GM12891 (cell line): ENCODE measurements at regions not wholly inside any gene's neighbourhood (a gene's known extent, or its start where the extent isn't known, plus 50 kb on each side); places are given as distances from the start of the nearest gene placed in this dataset.

Experiments
- DNase-seq: peaks from one replicate; pipeline ENCODE4 v3.0.0; 2011; ENCODE audit warnings: low spot score; ENCODE audit not compliant: insufficient read length
- FAIRE-seq: peaks from 2 replicates; lab custom pipeline; 2011; peaks lifted over from hg19 to GRCh38; lab: Jason Lieb, UNC
- PAX5 ChIP-seq: IDR thresholded peaks from 2 replicates; pipeline ENCODE4 v1.6.1; 2011; ENCODE audit warnings: low read length, moderate library complexity, mild to moderate bottlenecking; ENCODE audit not compliant: insufficient read depth, severe bottlenecking
- POLR2A ChIP-seq: IDR thresholded peaks from 2 replicates; pipeline ENCODE4 v1.6.1; 2011; ENCODE audit warnings: low read depth, low read length, control low read depth
- POLR2AphosphoS5 ChIP-seq: IDR thresholded peaks from 2 replicates; pipeline ENCODE4 v1.6.1; 2011; ENCODE audit warnings: low read depth, low read length, control low read depth
- POU2F2 ChIP-seq: IDR thresholded peaks from 2 replicates; pipeline ENCODE4 v1.6.1; 2011; ENCODE audit warnings: low read depth, mild to moderate bottlenecking, control low read depth, low read length, moderate library complexity
- SPI1 ChIP-seq: IDR thresholded peaks from 2 replicates; pipeline ENCODE4 v1.6.1; 2011; ENCODE audit warnings: low read depth, low read length, control low read depth
- TAF1 ChIP-seq: IDR thresholded peaks from 2 replicates; pipeline ENCODE4 v1.6.1; 2011; ENCODE audit warnings: low read depth, low read length, control low read depth

GRCh38 chr4:155072417-155072816, 136.0 kb upstream of the NPY2R start:
- DNase-seq = no peak
- no peak for TF ChIP-seq POLR2AphosphoS5
- TF ChIP-seq POU2F2 = no peak
- no peak for TF ChIP-seq TAF1
- no peak for TF ChIP-seq SPI1
- TF ChIP-seq POLR2A = no peak
- TF ChIP-seq PAX5 = no peak
- FAIRE-seq = no peak

- DNase-seq (no peak), FAIRE-seq (no peak)
- TF ChIP-seq POLR2A (no peak), SPI1 (no peak), POLR2AphosphoS5 (no peak), PAX5 (no peak), TAF1 (no peak), POU2F2 (no peak)
These were observed 134.6 kb upstream of the NPY2R start for GRCh38 chr4:155073852-155074251.

GRCh38 chr4:155076256-155076785, 132.1 kb upstream of the NPY2R start:
- DNase-seq (no peak), FAIRE-seq (no peak)
- TF ChIP-seq PAX5 (no peak), POU2F2 (no peak), TAF1 (no peak), POLR2A (no peak), SPI1 (no peak), POLR2AphosphoS5 (no peak)

GRCh38 chr4:155077452-155078229, 130.8 kb upstream of the NPY2R start:
- FAIRE-seq = no peak
- no peak for DNase-seq
- TF ChIP-seq POLR2AphosphoS5 (no peak), POLR2A (no peak), TAF1 (no peak), PAX5 (no peak), SPI1 (no peak), POU2F2 (no peak)

DNA sequence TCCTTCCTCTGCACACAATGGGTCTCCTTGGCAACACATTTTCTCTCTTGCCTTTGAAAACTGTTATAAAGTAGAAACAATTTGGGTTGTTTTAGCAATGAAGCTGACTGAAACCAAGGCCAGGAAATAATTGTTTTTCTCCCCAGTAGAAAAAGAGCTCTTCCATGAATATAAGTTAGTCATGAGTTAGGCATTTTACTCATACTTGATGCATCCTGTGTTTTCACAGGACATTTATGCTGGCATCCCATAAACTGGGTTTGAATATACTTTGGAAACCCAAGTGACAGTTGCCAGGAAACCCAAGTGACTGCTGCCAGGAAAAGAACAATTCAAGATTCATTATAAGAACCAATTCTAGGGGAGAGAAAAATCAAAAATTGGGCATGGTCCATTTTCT, 128.6 kb upstream of the NPY2R start:
- FAIRE-seq = no peak
- no peak for TF ChIP-seq PAX5
- no peak for TF ChIP-seq SPI1
- no peak for TF ChIP-seq POLR2A
- TF ChIP-seq POLR2AphosphoS5 = no peak
- no peak for TF ChIP-seq POU2F2
- TF ChIP-seq TAF1 = no peak
- no peak for DNase-seq

- TF ChIP-seq POLR2AphosphoS5 (no peak), POU2F2 (no peak), SPI1 (no peak), TAF1 (no peak), POLR2A (no peak), PAX5 (no peak)
- FAIRE-seq (no peak), DNase-seq (no peak)
These were observed 127.2 kb upstream of the NPY2R start for GRCh38 chr4:155081222-155081621.

DNA sequence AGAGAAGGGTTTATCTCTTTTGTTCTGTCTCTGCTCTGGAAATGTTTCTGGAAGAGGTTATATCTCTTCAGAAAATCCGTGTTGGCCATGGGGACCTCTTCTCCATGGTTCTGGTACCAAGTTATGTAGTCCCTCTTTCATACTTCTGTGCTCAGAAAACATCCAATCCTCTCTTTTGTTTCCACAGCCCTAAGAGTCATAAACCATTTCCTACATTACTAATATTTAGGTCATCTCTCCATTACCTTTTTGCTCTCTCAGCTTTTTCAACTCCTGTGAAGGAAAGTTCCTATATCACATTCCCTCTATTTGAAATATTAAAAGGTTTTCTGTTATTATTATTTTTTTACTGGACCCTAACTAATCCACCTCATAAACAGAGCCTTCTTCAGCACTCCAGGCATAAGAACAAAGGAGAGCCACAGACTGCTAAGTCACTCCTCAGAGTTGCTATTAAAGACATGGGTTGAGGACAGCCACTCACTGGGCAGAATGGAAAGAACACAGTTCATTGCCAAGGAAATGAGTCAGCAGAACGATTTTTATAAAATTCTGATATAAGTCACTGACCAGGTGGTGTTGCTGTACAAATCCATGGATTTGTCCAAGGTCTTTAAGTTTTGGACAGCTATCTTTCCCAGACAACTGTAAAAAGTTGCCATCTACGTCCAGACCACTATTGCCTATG, 122.4 kb upstream of the NPY2R start:
- FAIRE-seq (no peak), DNase-seq (no peak)
- TF ChIP-seq TAF1 = no peak

DNA sequence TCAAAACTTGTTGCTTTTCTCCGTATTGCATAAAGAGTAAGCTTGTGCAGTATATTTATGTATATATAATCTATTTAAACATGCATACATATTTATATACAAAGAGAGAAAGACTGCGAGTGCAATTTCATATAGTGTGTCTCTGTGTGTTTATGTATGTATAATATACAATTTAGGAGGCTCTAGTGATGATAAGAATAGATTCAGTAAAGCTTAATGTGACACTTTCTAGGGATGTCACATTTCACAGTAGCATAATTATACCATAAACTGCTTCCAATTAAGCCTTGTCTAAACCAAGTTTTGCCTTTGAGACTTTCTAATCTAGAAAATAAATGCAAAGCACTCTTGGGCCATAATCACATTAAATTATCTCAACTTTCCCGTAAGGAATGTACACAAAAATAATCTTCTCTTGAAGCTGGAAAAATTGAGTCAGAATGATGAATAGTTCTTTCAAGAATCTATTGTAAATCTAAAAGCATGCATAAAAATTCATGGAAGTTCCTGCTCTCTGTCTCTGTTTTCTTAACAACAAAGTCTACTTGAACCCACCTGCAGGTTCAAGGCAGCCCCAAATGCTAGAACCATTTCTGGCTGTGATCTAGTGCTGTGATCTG, 114.1 kb upstream of the NPY2R start:
- FAIRE-seq = no peak
- TF ChIP-seq POLR2AphosphoS5 (no peak), PAX5 (no peak), TAF1 (no peak), POU2F2 (no peak), SPI1 (no peak), POLR2A (no peak)
- DNase-seq = no peak

DNA sequence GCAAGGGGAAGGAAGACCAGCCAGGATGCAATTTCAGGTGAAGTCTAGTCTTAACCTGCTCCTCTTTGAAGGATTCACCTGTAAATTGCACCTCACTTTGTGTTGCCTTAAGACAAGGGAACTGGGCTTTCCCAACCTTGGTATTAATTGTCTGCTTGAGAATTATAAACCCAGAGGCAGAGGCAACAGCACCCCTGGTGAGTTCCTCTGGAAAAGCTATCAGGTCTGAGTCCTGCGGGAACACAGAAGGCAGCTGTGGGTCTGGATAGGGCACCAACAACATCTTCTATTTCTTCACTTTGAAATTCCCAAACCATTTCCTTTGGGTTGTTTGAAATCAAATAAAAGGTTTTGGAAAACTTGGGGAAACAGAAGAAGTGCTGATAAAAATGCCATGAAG, 109.2 kb upstream of the NPY2R start:
- FAIRE-seq (no peak), DNase-seq (no peak)
- TF ChIP-seq TAF1 (no peak), POU2F2 (no peak), POLR2AphosphoS5 (no peak), SPI1 (no peak), PAX5 (no peak), POLR2A (no peak)
